CD4-positive, CD25-positive, alpha-beta regulatory T cell (primary cell): ENCODE measurements at regions not wholly inside any gene's neighbourhood (a gene's known extent, or its start where the extent isn't known, plus 50 kb on each side); places are given as distances from the start of the nearest gene placed in this dataset.

Experiments used
- ATAC-seq, 2 donors: fragments of 150-1000 bp; cut with Tn5 transposase; one replicate each; pipeline ENCODE4 v1.10.0; 2021; ENCODE audit warnings: low read depth in 2 of 2, moderate number of reproducible peaks in 2 of 2, moderate library complexity in 1 of 2
- DNase-seq, 3 donors: peaks; one replicate each; pipeline versions ENCODE4 v3.0.0 to v3.0.0-alpha.2; 2012 to 2022; ENCODE audit warnings: mixed read lengths in 1 of 3
- H3K27ac ChIP-seq: one replicate; pipeline ENCODE4 v1.7.0; 2013; ENCODE audit warnings: mild to moderate bottlenecking, low read length; ENCODE audit not compliant: insufficient read depth, poor library complexity, severe bottlenecking
- H3K27me3 ChIP-seq: one replicate; pipeline ENCODE4 v1.7.0; 2013; ENCODE audit warnings: low read length; ENCODE audit not compliant: control insufficient read depth, insufficient read depth
- H3K36me3 ChIP-seq: one replicate; pipeline ENCODE4 v1.7.0; 2013; ENCODE audit warnings: mild to moderate bottlenecking, low read length, moderate library complexity; ENCODE audit not compliant: control insufficient read depth, insufficient read depth
- H3K4me1 ChIP-seq: 2 replicates; pipeline ENCODE4 v1.7.0; 2013; ENCODE audit warnings: mild to moderate bottlenecking, low read length; ENCODE audit not compliant: insufficient read depth, control insufficient read depth, poor library complexity, severe bottlenecking
- H3K4me3 ChIP-seq: one replicate; pipeline ENCODE4 v1.7.0; 2013; ENCODE audit warnings: low read depth, mild to moderate bottlenecking, low read length, moderate library complexity
- H3K9me3 ChIP-seq, 2 experiments: 1 replicate in 1 of 2; 2 replicates in 1 of 2; pipeline ENCODE4 v1.7.0; 2013; ENCODE audit warnings: low read length in 2 of 2, mild to moderate bottlenecking in 1 of 2, moderate library complexity in 1 of 2; ENCODE audit not compliant: control insufficient read depth in 2 of 2
- H3K27ac Mint-ChIP-seq, 3 donors: one replicate each; pipeline ENCODE4 v1.8.0; 2020 to 2022; ENCODE audit warnings: mild to moderate bottlenecking in 3 of 3, mixed read lengths in 3 of 3, moderate library complexity in 2 of 3
- H3K27me3 Mint-ChIP-seq: one replicate; pipeline ENCODE4 v1.8.0; 2022; ENCODE audit warnings: mild to moderate bottlenecking, mixed read lengths
- H3K36me3 Mint-ChIP-seq: one replicate; pipeline ENCODE4 v1.8.0; 2020; ENCODE audit warnings: mixed read lengths
- H3K4me1 Mint-ChIP-seq, 4 donors: one replicate each; pipeline ENCODE4 v1.8.0; 2020 to 2022; ENCODE audit warnings: mixed read lengths in 4 of 4, mild to moderate bottlenecking in 1 of 4
- H3K4me3 Mint-ChIP-seq, 4 donors: one replicate each; pipeline ENCODE4 v1.8.0; 2020 to 2022; ENCODE audit warnings: mild to moderate bottlenecking in 4 of 4, mixed read lengths in 4 of 4, moderate library complexity in 3 of 4
- H3K9me3 Mint-ChIP-seq, 7 donors: one replicate each; pipeline ENCODE4 v1.8.0; 2020 to 2022; ENCODE audit warnings: mixed read lengths in 7 of 7, mild to moderate bottlenecking in 3 of 7, moderate library complexity in 2 of 7

GRCh38 chr5:10875201-10875768 is 114.3 kb upstream of the DAP start:
- H3K27ac ChIP-seq: no peak overlapping the region
- H3K4me1 Mint-ChIP-seq: no peaks in the 10 kb centered on the region
- H3K4me3 Mint-ChIP-seq: no peak overlapping the region
- H3K27me3 ChIP-seq: peaks cover 7% of the 10 kb centered on the region
- H3K9me3 Mint-ChIP-seq: peaks cover 0 to 2% (median 0%) of the 10 kb centered on the region in 7 donors
- no peaks in the 10 kb centered on the region for H3K36me3 Mint-ChIP-seq
- no peaks in the 10 kb centered on the region for H3K36me3 ChIP-seq
- no peak overlapping the region for H3K27ac Mint-ChIP-seq
- H3K27me3 Mint-ChIP-seq: peaks cover 7% of the 10 kb centered on the region
- ATAC-seq (no peak), DNase-seq (no peak)
- no peak overlapping the region for H3K4me3 ChIP-seq
- H3K4me1 ChIP-seq: no peaks in the 10 kb centered on the region
- no peaks in the 10 kb centered on the region for H3K9me3 ChIP-seq

GRCh38 chr5:10874541-10874940 is 113.5 kb upstream of the DAP start:
- no peaks in the 10 kb centered on the region for H3K4me1 Mint-ChIP-seq
- no peaks in the 10 kb centered on the region for H3K9me3 ChIP-seq
- ATAC-seq (no peak), DNase-seq (no peak)
- no peaks in the 10 kb centered on the region for H3K36me3 Mint-ChIP-seq
- peaks cover 0 to 2% (median 0%) of the 10 kb centered on the region in 7 donors for H3K9me3 Mint-ChIP-seq
- no peaks in the 10 kb centered on the region for H3K4me1 ChIP-seq
- no peak overlapping the region for H3K4me3 Mint-ChIP-seq
- no peaks in the 10 kb centered on the region for H3K36me3 ChIP-seq
- H3K4me3 ChIP-seq: no peak overlapping the region
- H3K27me3 Mint-ChIP-seq: peaks cover 9% of the 10 kb centered on the region
- H3K27ac ChIP-seq: no peak overlapping the region
- no peak overlapping the region for H3K27ac Mint-ChIP-seq
- H3K27me3 ChIP-seq: peaks cover 4% of the 10 kb centered on the region

GRCh38 chr5:10870791-10871190 is 109.8 kb upstream of the DAP start:
- Histone ChIP-seq H3K4me3 (no peak overlapping the region), H3K27ac (no peak overlapping the region), H3K36me3 (no peaks in the 10 kb centered on the region), H3K27me3 (no peaks in the 10 kb centered on the region), H3K4me1 (no peaks in the 10 kb centered on the region), H3K9me3 (no peaks in the 10 kb centered on the region)
- H3K27me3 Mint-ChIP-seq: peaks cover 12% of the 10 kb centered on the region
- no peak overlapping the region for H3K4me3 Mint-ChIP-seq
- ATAC-seq (no peak), DNase-seq (no peak)
- H3K9me3 Mint-ChIP-seq: peaks cover 0 to 2% (median 0%) of the 10 kb centered on the region in 7 donors
- H3K27ac Mint-ChIP-seq: no peak overlapping the region
- no peaks in the 10 kb centered on the region for H3K4me1 Mint-ChIP-seq
- no peaks in the 10 kb centered on the region for H3K36me3 Mint-ChIP-seq

GRCh38 chr5:10868956-10869355 is 107.9 kb upstream of the DAP start:
- DNase-seq: no peak
- H3K36me3 Mint-ChIP-seq: no peaks in the 10 kb centered on the region
- H3K27me3 Mint-ChIP-seq: peaks cover 12% of the 10 kb centered on the region
- H3K4me3 Mint-ChIP-seq: no peak overlapping the region
- Histone ChIP-seq H3K27me3 (no peaks in the 10 kb centered on the region), H3K9me3 (no peaks in the 10 kb centered on the region), H3K27ac (no peak overlapping the region), H3K4me3 (no peak overlapping the region), H3K4me1 (no peaks in the 10 kb centered on the region), H3K36me3 (no peaks in the 10 kb centered on the region)
- ATAC-seq: no peak
- H3K4me1 Mint-ChIP-seq: no peaks in the 10 kb centered on the region
- no peak overlapping the region for H3K27ac Mint-ChIP-seq
- H3K9me3 Mint-ChIP-seq: peaks cover 0 to 2% (median 0%) of the 10 kb centered on the region in 7 donors

GRCh38 chr5:10867389-10868303 is 106.6 kb upstream of the DAP start:
- no peak overlapping the region for H3K4me3 ChIP-seq
- H3K27ac ChIP-seq: no peak overlapping the region
- no peaks in the 10 kb centered on the region for H3K36me3 ChIP-seq
- H3K27me3 ChIP-seq: no peaks in the 10 kb centered on the region
- Mint-ChIP-seq H3K27ac (no peak overlapping the region), H3K27me3 (peaks cover 8% of the 10 kb centered on the region), H3K4me3 (no peak overlapping the region), H3K9me3 (peaks cover 0 to 2% (median 0%) of the 10 kb centered on the region in 7 donors), H3K4me1 (no peaks in the 10 kb centered on the region), H3K36me3 (no peaks in the 10 kb centered on the region)
- no peak for ATAC-seq
- no peak for DNase-seq
- no peaks in the 10 kb centered on the region for H3K9me3 ChIP-seq
- no peaks in the 10 kb centered on the region for H3K4me1 ChIP-seq

- H3K36me3 ChIP-seq: no peaks in the 10 kb centered on the region
- no peak overlapping the region for H3K4me3 Mint-ChIP-seq
- no peaks in the 10 kb centered on the region for H3K4me1 ChIP-seq
- no peak overlapping the region for H3K27ac ChIP-seq
- H3K4me3 ChIP-seq: no peak overlapping the region
- peaks cover 0 to 1% (median 0%) of the 10 kb centered on the region in 7 donors for H3K9me3 Mint-ChIP-seq
- ATAC-seq: no peak
- no peaks in the 10 kb centered on the region for H3K9me3 ChIP-seq
- H3K4me1 Mint-ChIP-seq: no peaks in the 10 kb centered on the region
- peaks cover 8% of the 10 kb centered on the region for H3K27me3 Mint-ChIP-seq
- no peak overlapping the region for H3K27ac Mint-ChIP-seq
- H3K27me3 ChIP-seq: no peaks in the 10 kb centered on the region
- H3K36me3 Mint-ChIP-seq: no peaks in the 10 kb centered on the region
- DNase-seq: no peak
Measured at GRCh38 chr5:10866913-10867312, 105.9 kb upstream of the DAP start.

- Mint-ChIP-seq H3K9me3 (peaks cover 0 to 1% (median 0%) of the 10 kb centered on the region in 7 donors), H3K27ac (no peak overlapping the region), H3K36me3 (no peaks in the 10 kb centered on the region), H3K27me3 (peaks cover 10% of the 10 kb centered on the region), H3K4me1 (no peaks in the 10 kb centered on the region), H3K4me3 (no peak overlapping the region)
- Histone ChIP-seq H3K4me1 (no peaks in the 10 kb centered on the region), H3K36me3 (no peaks in the 10 kb centered on the region), H3K9me3 (no peaks in the 10 kb centered on the region), H3K4me3 (no peak overlapping the region), H3K27ac (no peak overlapping the region), H3K27me3 (no peaks in the 10 kb centered on the region)
- peak; percentile 10 to 58 (median 39) for DNase-seq
- peak in 1 of 2 donors; percentile 53 for ATAC-seq
Measured at GRCh38 chr5:10863763-10864383, 102.8 kb upstream of the DAP start.
